Fibroblast of villous mesenchyme (primary cell): ENCODE measurements at regions not wholly inside any gene's neighbourhood (a gene's known extent, or its start where the extent isn't known, plus 50 kb on each side); places are given as distances from the start of the nearest gene placed in this dataset.
A peak's percentile ranks its signal among the peaks of the same experiment; 100 is the strongest.

ENCODE experiments used
- DNase-seq: peaks from one replicate; pipeline ENCODE4 v3.0.0-alpha.2; 2010; ENCODE audit warnings: low read depth
- H3K4me3 ChIP-seq: 2 replicates; pipeline ENCODE4 v1.5.1; 2011; ENCODE audit warnings: low read depth, mild to moderate bottlenecking, low read length
- TF ChIP-seq, protein P1 (sequence below): IDR thresholded peaks from 2 replicates; pipeline ENCODE4 v1.5.1; 2012; ENCODE audit warnings: low read depth, mild to moderate bottlenecking, low read length; ENCODE audit not compliant: insufficient read depth

DNA sequence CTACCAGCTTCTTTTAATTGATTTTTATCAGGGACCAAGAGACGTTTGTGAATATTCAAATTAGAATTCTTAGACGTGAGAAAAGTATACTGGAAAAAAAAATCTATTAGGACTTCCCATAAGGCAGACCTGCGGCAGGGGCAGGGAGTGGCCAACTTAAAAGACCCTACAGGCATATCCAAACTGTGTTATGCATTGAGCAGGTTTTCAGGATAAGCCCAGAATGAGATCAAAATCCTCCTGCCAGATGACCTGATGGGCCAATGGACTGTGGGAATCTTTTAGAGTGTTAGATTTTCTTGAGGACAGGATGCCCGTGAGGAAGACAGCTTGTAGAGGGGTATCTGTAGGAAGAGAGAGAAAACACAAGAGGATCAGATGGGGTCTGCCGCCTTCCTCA, 391.5 kb downstream of the CD83 start:
- no peak for DNase-seq
- TF ChIP-seq, protein P1, sequence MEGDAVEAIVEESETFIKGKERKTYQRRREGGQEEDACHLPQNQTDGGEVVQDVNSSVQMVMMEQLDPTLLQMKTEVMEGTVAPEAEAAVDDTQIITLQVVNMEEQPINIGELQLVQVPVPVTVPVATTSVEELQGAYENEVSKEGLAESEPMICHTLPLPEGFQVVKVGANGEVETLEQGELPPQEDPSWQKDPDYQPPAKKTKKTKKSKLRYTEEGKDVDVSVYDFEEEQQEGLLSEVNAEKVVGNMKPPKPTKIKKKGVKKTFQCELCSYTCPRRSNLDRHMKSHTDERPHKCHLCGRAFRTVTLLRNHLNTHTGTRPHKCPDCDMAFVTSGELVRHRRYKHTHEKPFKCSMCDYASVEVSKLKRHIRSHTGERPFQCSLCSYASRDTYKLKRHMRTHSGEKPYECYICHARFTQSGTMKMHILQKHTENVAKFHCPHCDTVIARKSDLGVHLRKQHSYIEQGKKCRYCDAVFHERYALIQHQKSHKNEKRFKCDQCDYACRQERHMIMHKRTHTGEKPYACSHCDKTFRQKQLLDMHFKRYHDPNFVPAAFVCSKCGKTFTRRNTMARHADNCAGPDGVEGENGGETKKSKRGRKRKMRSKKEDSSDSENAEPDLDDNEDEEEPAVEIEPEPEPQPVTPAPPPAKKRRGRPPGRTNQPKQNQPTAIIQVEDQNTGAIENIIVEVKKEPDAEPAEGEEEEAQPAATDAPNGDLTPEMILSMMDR = no peak

DNA sequence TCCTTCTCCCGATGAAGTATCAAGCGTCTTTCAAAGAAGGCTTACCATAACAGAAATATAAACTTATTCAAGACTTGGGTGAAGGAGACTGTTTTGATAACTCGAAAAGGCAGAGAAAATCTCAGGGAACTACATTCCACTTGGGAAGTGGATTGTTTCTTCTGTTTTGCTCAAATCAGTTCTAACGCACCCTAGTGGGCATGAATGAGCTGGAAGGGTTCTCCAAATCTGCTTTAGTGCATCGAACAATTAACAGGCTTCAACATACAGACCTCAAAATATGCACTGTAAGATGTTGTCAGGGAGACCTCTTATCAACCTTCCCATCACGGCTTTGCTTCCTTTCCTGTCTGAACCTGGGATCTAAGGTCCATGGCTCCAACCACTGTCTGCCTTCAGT, 392.5 kb downstream of the CD83 start:
- DNase-seq = no peak
- H3K4me3 ChIP-seq = no peak overlapping the region
- TF ChIP-seq, protein P1 = peak; percentile 20

More for the DNA sequence above, 391.5 kb downstream of the CD83 start:
- H3K4me3 ChIP-seq = no peak overlapping the region

DNA sequence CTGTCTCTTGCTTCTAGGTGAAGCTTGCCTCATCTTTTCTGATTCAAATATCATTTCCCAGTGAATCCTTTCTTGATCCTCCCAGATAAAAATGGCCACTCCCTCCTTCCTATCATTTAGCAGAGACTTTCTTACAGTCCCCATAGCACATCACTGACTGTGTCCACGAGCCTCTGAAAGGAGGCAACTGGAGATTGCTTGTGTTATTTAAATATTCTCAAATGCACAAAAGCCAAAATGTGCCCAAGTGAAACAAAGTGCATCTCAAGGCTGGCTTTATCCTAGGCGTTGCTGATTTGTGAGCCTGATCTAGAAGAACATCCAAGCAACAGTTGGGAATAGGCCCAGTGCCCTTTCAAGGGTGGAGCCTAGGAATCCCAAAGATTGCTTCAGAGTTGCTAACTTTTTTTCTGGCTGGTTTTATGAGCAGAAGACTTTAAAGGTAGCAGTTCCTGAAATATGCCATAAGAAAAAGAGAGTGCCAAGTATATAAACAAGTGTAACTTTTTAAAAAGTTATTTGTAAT, 393.6 kb downstream of the CD83 start:
- DNase-seq = no peak
- TF ChIP-seq, protein P1 = no peak

DNA sequence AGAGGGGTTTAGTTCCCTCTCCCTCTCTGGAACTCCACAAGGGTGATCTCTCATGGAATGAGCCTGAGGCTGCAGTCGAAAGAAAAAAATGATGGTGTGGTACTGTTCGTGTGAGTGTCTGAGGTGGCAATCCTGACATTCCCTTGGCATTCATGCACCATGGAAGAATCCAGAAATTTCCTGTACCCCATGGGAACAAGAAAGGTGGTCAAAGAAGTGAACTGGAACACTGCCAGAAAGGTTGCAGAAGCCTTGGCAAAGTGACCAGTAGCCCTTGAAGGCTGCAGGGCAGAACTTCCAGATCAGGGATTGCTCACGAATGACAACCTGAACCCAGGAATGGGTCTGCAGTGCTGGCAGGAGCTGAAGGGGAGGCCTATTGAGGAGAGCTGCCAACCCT, 394.7 kb downstream of the CD83 start:
- TF ChIP-seq, protein P1 = no peak
- no peak overlapping the region for H3K4me3 ChIP-seq
- no peak for DNase-seq

More for the DNA sequence above, 393.6 kb downstream of the CD83 start:
- H3K4me3 ChIP-seq = no peak overlapping the region

DNA sequence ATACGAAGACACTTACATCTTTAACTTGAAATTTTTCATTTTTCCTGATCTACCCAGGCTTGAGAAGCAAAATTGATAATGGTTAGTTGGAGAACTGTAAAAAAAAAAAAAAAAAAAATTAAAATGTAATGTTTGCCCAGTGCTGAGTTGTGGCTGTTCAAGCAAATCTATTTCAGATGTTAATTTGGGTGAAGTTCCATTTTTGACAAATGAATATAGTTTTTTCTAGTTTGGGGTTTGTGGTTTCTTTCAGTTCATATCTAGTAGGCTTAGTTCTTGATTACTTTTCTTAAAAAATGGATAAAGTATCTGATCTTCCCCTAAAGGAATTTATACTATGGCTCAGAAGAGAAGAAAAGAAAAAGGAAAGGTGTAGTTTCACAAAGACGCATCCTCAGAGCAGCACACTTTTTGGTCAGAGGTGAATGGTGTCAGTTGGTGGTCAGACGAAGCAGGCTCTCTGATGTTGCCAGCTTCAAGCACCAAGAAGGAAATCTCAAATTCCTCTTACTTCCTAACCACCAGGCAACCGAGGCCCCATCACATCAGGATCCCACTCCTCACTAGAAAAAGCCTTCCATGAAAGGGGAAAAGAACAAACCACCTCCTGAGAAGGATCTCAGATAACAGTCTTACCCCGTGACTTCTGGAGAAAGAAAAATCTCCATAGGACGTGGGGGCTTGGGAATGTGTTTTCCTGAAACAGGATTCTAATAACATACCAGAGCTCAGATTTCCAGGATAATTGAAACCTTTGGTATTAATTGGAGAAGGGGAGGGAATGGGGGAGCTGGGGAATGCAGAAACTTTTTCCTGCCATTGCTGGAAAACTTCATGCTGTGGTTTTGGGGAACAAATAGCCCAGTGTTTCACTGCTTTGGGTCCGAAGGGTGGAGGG, 396.2 kb downstream of the CD83 start:
- H3K4me3 ChIP-seq = no peak overlapping the region
- TF ChIP-seq, protein P1 = no peak
- no peak for DNase-seq

DNA sequence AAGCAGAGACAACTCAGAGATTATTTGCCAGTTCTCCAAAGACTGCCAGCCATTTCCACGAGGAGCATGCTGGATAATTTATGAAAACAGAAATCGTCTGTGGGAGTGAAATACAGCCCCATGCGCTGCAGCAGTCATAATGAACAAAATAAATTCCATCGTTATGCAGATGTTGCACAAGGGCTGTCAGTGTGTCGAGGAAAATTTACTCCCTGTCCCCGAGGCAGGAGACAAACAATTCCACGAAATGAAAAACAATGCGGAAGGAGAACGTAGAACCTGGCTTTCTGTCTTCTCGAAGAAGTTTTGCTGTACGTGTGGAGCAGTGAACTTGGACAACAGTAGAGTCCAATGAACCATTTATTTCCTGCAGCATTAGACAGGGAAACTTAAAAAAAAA, 399.4 kb downstream of the CD83 start:
- TF ChIP-seq, protein P1 = no peak
- DNase-seq = peak; percentile 57
- peak overlapping the region; percentile 1 for H3K4me3 ChIP-seq
